ENCODE measurements at regions not wholly inside any gene's neighbourhood (a gene's known extent, or its start where the extent isn't known, plus 50 kb on each side); places are given as distances from the start of the nearest gene placed in this dataset.
"Not testable (repeated sequence)": the region's sequence is repeated elsewhere in the genome, so short reads cannot be mapped to it uniquely, and the experiment has no call there.

DNA sequence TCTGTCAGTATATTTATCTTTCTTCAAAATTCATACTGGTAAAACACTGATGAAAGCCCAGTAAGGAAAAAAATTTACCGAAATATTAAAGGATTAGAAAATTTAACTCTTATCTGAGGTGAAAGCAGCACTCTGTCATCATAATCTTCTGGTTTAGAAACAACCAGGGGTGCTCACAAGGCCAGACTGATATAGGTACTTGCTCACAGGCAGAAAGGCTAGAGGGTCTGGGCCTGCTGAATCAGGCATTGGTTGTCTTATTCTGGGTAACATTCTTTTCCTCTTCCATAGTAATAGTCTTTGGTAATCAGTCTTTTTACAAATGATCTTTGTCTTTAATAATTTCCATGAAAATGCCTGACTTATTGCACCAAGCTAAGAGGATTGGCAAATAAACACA is 221.4 kb upstream of the TFPI start:
- DNase-seq (ENCODE audit: insufficient read length, low spot score) (no peak), FAIRE-seq (no peak)
- TF ChIP-seq, protein P1, sequence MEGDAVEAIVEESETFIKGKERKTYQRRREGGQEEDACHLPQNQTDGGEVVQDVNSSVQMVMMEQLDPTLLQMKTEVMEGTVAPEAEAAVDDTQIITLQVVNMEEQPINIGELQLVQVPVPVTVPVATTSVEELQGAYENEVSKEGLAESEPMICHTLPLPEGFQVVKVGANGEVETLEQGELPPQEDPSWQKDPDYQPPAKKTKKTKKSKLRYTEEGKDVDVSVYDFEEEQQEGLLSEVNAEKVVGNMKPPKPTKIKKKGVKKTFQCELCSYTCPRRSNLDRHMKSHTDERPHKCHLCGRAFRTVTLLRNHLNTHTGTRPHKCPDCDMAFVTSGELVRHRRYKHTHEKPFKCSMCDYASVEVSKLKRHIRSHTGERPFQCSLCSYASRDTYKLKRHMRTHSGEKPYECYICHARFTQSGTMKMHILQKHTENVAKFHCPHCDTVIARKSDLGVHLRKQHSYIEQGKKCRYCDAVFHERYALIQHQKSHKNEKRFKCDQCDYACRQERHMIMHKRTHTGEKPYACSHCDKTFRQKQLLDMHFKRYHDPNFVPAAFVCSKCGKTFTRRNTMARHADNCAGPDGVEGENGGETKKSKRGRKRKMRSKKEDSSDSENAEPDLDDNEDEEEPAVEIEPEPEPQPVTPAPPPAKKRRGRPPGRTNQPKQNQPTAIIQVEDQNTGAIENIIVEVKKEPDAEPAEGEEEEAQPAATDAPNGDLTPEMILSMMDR (IDR thresholded peaks at IDR 0.05; ENCODE audit: insufficient read depth, missing control alignments) = no peak

DNA sequence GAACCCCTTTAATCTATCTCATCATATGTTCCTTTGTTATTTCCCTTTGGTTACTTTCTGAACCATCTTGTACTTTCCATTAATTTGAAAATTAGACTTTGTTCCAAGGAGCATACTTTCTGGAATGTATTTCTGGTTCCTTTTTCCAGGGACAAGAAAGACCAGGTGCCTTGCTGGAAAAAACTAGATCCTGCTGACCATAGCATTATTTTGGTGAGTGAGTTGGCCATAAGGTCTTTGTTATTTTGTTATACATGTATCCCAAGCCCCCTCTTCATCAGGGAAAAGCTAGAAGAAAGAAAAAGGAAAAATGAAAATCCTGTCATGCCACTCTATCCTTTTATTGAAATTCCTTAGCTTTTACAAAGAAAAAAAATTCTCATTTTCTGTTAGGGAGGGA is 228.1 kb upstream of the TFPI start:
- FAIRE-seq = no peak
- no peak for DNase-seq (ENCODE audit: insufficient read length, low spot score)
- TF ChIP-seq, protein P1 (IDR thresholded peaks at IDR 0.05; ENCODE audit: insufficient read depth, missing control alignments) = no peak

DNA sequence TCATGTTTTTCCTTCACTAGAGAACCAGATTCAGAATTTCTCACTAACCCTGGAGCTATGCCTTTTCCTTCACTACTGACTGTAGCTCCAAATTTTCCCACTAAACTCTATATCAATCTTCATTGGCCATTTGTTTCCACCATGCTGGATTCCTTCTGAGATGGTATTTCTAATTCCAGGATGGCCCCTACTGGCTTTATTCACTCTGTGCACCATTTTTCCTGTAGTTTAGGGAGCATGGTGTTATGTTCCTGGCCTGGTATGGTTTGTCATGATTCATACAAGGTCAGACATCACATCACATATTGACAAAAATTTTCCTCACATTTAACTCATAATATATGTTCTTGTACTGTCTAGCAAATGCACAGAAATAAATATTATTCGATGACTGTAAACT is 229.2 kb upstream of the TFPI start:
- TF ChIP-seq, protein P1 (IDR thresholded peaks at IDR 0.05; ENCODE audit: insufficient read depth, missing control alignments) = peak; percentile 13
- FAIRE-seq (no peak), DNase-seq (ENCODE audit: insufficient read length, low spot score) (no peak)

GRCh38 chr2:187784138-187784537 is 229.9 kb upstream of the TFPI start:
- not testable (repeated sequence) for DNase-seq (ENCODE audit: insufficient read length, low spot score); FAIRE-seq

GRCh38 chr2:187799601-187800000 is 245.4 kb upstream of the TFPI start:
- DNase-seq (ENCODE audit: insufficient read length, low spot score) (no peak), FAIRE-seq (no peak)
- TF ChIP-seq, protein P1 (IDR thresholded peaks at IDR 0.05; ENCODE audit: insufficient read depth, missing control alignments) = no peak

GRCh38 chr2:187803816-187804215 is 249.6 kb upstream of the TFPI start:
- FAIRE-seq = no peak
- DNase-seq (ENCODE audit: insufficient read length, low spot score) = no peak
- TF ChIP-seq, protein P1 (IDR thresholded peaks at IDR 0.05; ENCODE audit: insufficient read depth, missing control alignments) = no peak

DNA sequence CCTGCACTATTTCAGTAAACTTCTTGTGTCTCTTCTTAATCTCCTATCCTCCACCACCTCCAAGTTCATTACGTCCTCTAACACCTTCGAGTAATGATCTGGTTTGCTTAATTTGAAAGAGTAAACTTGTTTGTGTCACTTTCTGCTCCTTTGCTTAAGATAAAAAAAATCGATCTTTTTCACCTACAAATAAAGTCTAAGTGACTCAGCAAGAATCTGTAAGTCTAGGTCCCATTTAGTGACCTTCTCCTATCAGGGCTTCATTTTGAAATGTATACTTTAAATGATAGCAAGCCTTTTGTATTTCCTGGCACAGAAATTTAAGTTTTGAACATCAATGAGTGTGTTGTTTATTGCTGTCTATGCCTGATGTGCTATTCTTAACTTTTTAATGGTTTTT is 260.9 kb upstream of the TFPI start:
- FAIRE-seq = no peak
- TF ChIP-seq, protein P1 (IDR thresholded peaks at IDR 0.05; ENCODE audit: insufficient read depth, missing control alignments) = no peak
- DNase-seq (ENCODE audit: insufficient read length, low spot score) = no peak

DNA sequence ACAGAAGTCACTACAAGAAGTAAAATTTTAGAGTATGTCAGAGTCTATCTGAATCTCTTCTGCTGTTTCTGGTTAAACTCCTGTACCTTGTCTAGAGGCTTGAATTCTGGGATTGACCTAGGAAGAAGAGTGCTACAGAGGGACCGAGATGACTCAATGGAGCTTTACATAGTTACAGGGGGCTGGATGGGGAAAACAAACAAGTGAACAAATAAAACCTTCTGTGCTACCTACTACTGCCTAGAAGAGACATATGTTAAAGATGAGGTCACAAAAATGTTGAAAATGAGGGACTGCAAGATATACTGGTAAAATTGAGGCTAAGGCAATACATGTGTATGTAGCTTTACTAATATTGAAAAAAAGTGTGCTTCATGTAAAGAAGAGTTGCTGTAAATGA is 265.4 kb upstream of the TFPI start:
- DNase-seq (ENCODE audit: insufficient read length, low spot score) = no peak
- FAIRE-seq = no peak
- TF ChIP-seq, protein P1 (IDR thresholded peaks at IDR 0.05; ENCODE audit: insufficient read depth, missing control alignments) = no peak
